SKM-1 treated with dmso at 0.1 percent for 144 hours (cell line): ENCODE measurements at regions not wholly inside any gene's neighbourhood (a gene's known extent, or its start where the extent isn't known, plus 50 kb on each side); places are given as distances from the start of the nearest gene placed in this dataset.
"Not testable (repeated sequence)": the region's sequence is repeated elsewhere in the genome, so short reads cannot be mapped to it uniquely, and the experiment has no call there.

Experiments
- DNase-seq: peaks from one replicate; lab custom pipeline; 2025; ENCODE audit not compliant: unreplicated experiment; lab: John Stamatoyannopoulos, UW

GRCh38 chrX:106220177-106220576, 52.1 kb downstream of the PWWP3B start:
- DNase-seq = no peak

DNA sequence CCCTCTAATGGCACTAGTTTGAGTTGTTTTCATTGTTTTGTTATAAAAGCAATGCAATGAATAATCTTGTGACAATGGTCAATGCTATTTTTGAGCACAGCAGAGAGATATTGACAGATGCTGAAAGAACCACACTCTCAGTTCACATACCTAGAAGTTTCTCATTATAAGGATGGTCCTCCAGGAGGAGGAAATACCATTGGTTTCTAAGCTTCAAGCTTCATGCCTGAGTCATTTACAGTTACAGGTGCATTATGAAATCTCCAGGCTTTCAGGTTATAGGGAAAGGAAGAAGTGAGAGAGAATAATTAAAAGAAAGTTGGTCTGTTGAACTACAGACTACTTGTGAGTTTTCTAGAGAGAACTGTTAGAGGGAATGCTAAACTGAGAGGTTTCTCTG, 75.3 kb downstream of the PWWP3B start:
- no peak for DNase-seq

- DNase-seq = no peak
Measured at GRCh38 chrX:106246511-106246910, 78.4 kb downstream of the PWWP3B start.

GRCh38 chrX:106247162-106247561, 79.1 kb downstream of the PWWP3B start:
- no peak for DNase-seq

DNA sequence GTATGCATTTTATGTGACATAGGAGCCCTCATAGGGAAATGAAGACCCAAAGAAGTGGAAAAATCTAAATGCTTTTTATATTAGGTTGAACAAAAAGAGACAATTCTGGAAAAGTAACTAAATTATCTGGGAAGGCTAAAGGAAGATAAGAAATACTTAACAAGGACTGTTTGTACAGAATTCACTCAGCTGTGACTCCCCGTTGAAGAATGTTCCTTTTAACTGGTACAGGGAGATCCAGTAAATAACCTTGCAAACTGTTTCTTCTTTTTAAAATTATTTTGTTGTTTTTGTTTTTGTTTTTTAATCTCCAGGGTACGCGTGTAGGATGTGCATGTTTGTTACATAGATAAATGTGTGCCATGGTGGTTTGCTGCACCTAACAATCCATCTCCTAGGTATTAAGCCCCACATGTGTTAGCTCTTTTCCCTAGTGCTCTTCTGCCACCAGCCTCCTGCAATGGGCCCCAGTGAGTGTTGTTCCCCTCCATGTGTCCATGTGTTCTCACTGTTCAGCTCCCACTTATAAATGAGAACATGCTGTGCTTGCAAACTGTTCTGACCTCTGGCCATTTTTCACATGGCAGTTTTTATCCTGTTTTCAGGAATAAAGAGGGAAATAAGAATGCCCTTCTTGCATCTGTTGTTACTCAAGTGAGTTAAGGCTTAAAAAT, 81.7 kb downstream of the PWWP3B start:
- DNase-seq = no peak

DNA sequence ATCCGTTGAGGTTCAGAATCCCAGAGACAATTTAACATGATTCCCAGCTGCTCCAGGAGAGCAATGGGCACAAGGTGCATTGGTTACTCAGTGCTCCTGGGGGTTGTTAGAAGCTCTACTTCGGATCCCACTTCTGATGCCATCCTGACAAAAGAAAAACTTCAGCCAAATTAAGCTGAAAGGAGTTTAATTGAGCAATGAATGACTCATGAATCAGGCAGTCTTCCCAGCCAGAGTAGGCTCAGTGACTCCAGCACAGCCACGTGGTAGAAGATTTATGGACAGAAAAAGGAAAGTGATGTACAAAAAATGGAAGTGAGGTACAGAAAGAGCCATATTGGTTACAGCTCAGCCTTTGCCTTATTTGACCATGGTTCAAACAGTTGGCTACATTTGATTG, 95.7 kb downstream of the PWWP3B start:
- DNase-seq = no peak

DNA sequence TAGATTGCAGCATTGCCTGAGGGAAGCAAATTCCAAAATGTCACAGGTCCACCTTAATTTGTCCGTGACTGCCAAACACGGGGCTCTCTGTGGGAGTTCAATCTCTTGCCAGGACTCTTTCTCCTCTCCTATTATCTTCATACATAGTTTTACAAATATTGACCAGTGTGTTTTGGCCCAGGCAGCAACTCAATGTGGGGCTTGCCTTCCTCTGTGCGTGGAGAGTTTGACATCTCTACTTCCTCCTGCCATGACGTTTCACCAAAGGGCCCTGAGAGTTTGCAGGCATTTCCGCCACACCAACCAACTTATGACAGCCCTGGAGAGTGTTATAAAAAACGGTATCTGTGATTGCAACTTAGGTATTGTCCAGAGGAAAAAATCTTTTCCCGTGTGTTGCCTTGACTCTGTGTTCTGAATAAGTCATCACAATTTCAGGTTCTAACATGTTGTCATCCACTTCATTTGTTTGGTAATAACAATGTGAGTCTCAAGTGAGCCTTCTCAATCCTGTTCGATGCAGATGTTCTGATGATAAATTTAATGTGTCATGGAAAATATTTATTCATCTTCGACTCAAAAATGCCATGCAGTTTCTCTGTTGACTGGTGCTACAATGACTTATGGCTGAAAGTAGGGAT, 106.0 kb downstream of the PWWP3B start:
- DNase-seq = not testable (repeated sequence)

DNA sequence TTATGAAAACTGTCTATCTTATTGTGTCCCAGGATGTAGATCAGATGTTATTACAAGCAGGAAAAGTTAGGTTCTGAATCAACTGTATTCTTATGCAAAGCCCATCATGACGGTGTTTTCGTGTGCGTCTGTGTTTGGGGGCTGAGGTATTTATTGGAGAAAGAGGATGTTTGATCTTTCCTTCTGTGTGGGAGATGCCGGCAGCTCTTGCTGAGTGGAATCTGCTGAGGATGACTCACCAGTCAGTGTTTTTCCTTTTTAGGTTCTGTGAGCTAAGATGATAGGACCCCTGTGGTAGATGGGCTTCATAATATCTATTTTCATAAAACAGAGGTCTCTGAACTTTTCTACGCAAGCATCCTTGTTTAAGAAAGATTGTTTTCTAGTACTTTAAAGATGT, 107.1 kb downstream of the PWWP3B start:
- DNase-seq = not testable (repeated sequence)

GRCh38 chrX:106278951-106279350, 110.8 kb downstream of the PWWP3B start:
- no peak for DNase-seq

- DNase-seq = no peak
Measured at GRCh38 chrX:106281383-106281782, 113.3 kb downstream of the PWWP3B start.

DNA sequence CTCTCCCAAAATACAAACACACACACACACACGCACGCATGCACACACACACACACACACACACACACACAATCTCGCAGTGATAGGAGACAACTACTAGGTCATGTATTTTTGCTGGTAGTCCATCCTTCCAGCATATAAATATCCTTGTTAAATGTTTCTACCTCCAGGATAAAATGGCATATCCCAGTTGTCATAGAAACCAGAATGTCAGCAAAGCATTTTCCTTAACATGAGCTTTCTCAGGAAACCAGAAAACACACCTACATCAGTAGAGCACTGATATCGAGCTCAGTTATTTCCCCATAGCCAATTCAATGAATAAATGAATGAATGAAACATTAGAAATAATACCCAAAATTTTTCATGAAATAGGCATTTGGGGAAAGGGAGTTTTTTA, 115.7 kb downstream of the PWWP3B start:
- no peak for DNase-seq

DNA sequence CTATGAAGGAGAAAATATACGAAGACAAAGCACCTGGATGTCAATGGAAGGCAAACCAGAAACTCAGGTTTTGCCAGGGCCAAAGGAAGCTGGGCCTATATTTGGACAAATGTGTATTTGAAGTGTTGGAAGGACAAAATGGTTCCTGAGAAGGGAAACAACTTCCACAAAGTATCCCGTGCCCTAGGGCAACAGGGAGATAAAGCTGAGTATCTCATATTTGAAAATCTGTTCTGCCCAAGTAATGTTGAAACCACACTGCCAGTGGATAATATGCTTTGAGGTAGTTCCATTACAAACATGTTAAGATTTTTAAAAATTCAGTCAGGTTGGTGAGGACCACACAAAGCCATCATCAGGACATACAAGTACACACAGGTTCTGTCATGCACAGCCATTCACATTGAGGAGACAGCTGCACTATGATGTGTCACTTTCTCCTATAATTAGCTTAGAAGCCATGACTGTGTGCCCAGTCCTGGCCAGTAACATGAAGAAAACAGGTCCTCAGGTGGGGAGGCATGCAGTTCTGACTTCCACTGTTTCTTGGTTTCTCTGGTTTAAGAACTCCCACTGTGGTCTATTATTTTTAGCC, 116.4 kb downstream of the PWWP3B start:
- no peak for DNase-seq

GRCh38 chrX:106286053-106286650, 118.0 kb downstream of the PWWP3B start:
- DNase-seq = no peak

GRCh38 chrX:106290778-106291177, 122.7 kb downstream of the PWWP3B start:
- not testable (repeated sequence) for DNase-seq

- DNase-seq = not testable (repeated sequence)
Measured at GRCh38 chrX:106291779-106292390, 123.8 kb downstream of the PWWP3B start.

GRCh38 chrX:106300239-106300638, 132.1 kb downstream of the PWWP3B start:
- no peak for DNase-seq

DNA sequence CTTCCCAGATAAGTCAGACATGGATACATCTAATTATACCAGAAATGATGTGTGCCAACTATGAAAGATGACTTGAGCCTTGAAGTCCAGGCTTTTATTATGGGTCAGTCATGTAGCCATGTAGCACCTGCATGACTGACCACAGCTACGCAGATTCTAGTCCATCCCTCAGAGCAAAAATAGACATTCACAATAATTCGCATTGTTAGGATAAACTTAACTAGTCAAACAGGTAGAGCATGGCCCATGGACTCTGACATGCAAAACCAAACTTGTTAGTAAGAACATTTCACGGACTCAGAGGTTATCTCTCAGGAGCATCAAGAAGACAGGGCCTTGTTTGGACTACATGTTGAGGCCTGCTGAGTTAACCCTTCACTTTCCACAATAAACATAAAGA, 132.6 kb downstream of the PWWP3B start:
- DNase-seq = no peak

DNA sequence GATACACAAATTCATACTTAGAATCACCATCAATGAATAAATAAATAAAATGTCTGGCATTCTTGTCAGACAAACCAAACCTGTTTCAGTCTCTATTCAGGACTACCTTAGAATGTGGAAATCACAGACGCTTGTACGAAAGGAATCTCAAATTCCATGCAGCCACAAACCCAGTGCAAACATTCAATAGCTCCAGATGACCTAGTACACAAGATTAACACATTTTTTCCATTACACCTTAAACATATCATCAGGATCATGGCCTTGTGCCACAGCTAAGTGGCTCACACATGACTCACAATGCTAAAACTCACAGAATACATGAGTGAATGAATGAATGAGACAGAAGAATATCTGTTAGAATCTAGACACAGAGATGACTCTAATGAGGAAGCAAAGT, 134.2 kb downstream of the PWWP3B start:
- DNase-seq = no peak

DNA sequence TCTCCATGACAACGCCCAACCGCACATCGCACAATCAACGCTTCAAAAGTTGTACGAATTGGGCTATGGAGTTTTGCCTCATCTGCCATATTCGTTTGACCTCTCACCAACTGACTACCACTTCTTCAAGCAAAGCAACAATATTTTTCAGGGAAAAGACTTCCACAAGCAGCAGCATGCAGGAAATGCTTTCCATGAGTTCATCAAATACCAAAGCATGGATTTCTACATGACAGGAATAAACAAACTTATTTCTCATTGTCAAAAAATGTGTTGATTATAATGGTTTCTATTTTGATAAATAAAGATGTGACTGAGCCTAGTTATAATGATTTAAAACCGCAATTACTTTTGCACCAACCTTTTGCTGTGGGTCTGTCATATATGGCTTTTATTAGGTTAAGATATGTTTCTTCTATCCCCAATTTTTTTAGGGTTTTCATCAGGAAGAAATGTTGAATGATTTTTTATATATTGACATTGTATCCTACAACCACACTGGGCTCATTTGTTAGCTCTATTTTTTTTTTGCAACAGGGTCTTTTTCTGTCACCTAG, 138.4 kb downstream of the PWWP3B start:
- DNase-seq = no peak

DNA sequence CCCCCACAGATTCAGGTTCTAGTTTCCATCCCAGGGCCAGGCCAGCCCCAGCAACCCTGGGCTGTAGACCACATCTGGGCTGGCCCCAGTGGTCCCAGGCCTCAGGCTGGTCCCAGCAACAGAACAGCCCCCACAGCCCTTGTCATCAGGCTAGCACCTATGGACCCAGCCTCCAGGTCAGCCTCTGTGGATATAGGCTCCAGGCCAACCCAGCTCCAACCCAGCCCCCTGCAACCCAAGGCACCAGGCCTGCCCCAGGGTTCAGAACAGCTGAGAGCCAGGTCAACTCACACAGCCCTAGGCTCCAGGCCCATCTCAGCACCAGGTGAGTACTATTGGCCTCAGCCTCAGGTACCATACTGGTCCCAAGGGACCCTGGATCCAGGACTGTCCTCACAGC, 155.3 kb downstream of the PWWP3B start:
- no peak for DNase-seq

GRCh38 chrX:106331606-106332005, 163.5 kb downstream of the PWWP3B start:
- no peak for DNase-seq
